DMS153 treated with DMSO at 0.1 percent for 48 hours (cell line): ENCODE measurements at regions not wholly inside any gene's neighbourhood (a gene's known extent, or its start where the extent isn't known, plus 50 kb on each side); places are given as distances from the start of the nearest gene placed in this dataset.
"Not testable (repeated sequence)": the region's sequence is repeated elsewhere in the genome, so short reads cannot be mapped to it uniquely, and the experiment has no call there.

Source experiments
- DNase-seq: peaks from one replicate; lab custom pipeline; 2025; ENCODE audit not compliant: unreplicated experiment; lab: John Stamatoyannopoulos, UW

- no peak for DNase-seq
These were observed 54.0 kb upstream of the RBFOX1 start for GRCh38 chr16:7278636-7279035.

GRCh38 chr16:7272567-7273158, 60.0 kb upstream of the RBFOX1 start:
- DNase-seq: no peak

- DNase-seq: no peak
These were observed 61.2 kb upstream of the RBFOX1 start for GRCh38 chr16:7271486-7271885.

GRCh38 chr16:7270823-7271222, 61.8 kb upstream of the RBFOX1 start:
- no peak for DNase-seq

GRCh38 chr16:7270006-7270405, 62.6 kb upstream of the RBFOX1 start:
- no peak for DNase-seq

- DNase-seq: peak; percentile 18
These were observed 64.5 kb upstream of the RBFOX1 start for GRCh38 chr16:7268182-7268581.

- DNase-seq: no peak
These were observed 75.6 kb upstream of the RBFOX1 start for GRCh38 chr16:7257016-7257415.

- DNase-seq: no peak
These were observed 86.1 kb upstream of the RBFOX1 start for GRCh38 chr16:7246578-7246977.

GRCh38 chr16:7239547-7239946, 93.1 kb upstream of the RBFOX1 start:
- no peak for DNase-seq

- DNase-seq: no peak
These were observed 95.7 kb upstream of the RBFOX1 start for GRCh38 chr16:7236824-7237410.

- DNase-seq: no peak
These were observed 98.7 kb upstream of the RBFOX1 start for GRCh38 chr16:7233975-7234374.

- no peak for DNase-seq
These were observed 100.9 kb upstream of the RBFOX1 start for GRCh38 chr16:7231762-7232161.

GRCh38 chr16:7229433-7230218, 103.0 kb upstream of the RBFOX1 start:
- not testable (repeated sequence) for DNase-seq

GRCh38 chr16:7227229-7227721, 105.4 kb upstream of the RBFOX1 start:
- DNase-seq: peak; percentile 10

GRCh38 chr16:7221157-7221556, 111.5 kb upstream of the RBFOX1 start:
- no peak for DNase-seq

- DNase-seq: no peak
These were observed 113.7 kb upstream of the RBFOX1 start for GRCh38 chr16:7218936-7219335.

GRCh38 chr16:7217797-7218196, 114.8 kb upstream of the RBFOX1 start:
- DNase-seq: no peak

- no peak for DNase-seq
These were observed 115.9 kb upstream of the RBFOX1 start for GRCh38 chr16:7216719-7217118.

GRCh38 chr16:7211781-7212180, 120.9 kb upstream of the RBFOX1 start:
- DNase-seq: no peak

- no peak for DNase-seq
These were observed 123.0 kb upstream of the RBFOX1 start for GRCh38 chr16:7209598-7209997.

- no peak for DNase-seq
These were observed 126.2 kb upstream of the RBFOX1 start for GRCh38 chr16:7206469-7206868.

GRCh38 chr16:7200320-7200719, 132.3 kb upstream of the RBFOX1 start:
- DNase-seq: no peak
